Left lung (tissue), 4 donors: ENCODE measurements at regions not wholly inside any gene's neighbourhood (a gene's known extent, or its start where the extent isn't known, plus 50 kb on each side); places are given as distances from the start of the nearest gene placed in this dataset.
A peak's percentile ranks its signal among the peaks of the same experiment; 100 is the strongest.

ENCODE experiments used
- ATAC-seq: fragments of 200-7000 bp; cut with Tn5 transposase; one replicate; pipeline ENCODE4 v1.9.1; 2020; ENCODE audit warnings: moderate library complexity
- DNase-seq, 4 donors: peaks; one replicate each; pipeline ENCODE4 v3.0.0-alpha.2; 2013 to 2020
- H3K27ac ChIP-seq, 2 donors: fragments of 200-600 bp; sonication (generic) in 1 of 2; one replicate each; pipeline versions ENCODE4 v1.5.0 to v1.8.0; 2020 to 2021
- H3K27me3 ChIP-seq, 2 donors: fragments of 200-600 bp; sonication (generic) in 1 of 2; one replicate each; pipeline versions ENCODE4 v1.5.0 to v1.8.0; 2020 to 2021
- H3K36me3 ChIP-seq, 2 donors: fragments of 200-600 bp; sonication (generic) in 1 of 2; one replicate each; pipeline versions ENCODE4 v1.5.0 to v1.8.0; 2020 to 2021
- H3K4me1 ChIP-seq, 2 donors: fragments of 200-600 bp; one replicate each; pipeline ENCODE4 v1.8.0; 2021
- H3K4me3 ChIP-seq, 2 donors: fragments of 200-600 bp; sonication (generic) in 1 of 2; one replicate each; pipeline versions ENCODE4 v1.5.0 to v1.8.0; 2020 to 2021; ENCODE audit warnings: mild to moderate bottlenecking in 1 of 2
- H3K9me3 ChIP-seq, 2 donors: fragments of 200-600 bp; sonication (generic) in 1 of 2; one replicate each; pipeline versions ENCODE4 v1.5.0 to v1.8.0; 2020 to 2021
- CTCF ChIP-seq, 2 donors: fragments of 200-600 bp; sonication (generic) in 1 of 2; IDR thresholded peaks; one replicate each; pipeline versions ENCODE4 v1.5.0 to v1.8.0; 2021; ENCODE audit warnings: antibody characterized with exemption in 2 of 2
- intact Hi-C, 2 donors: fragments of 100-400 bp; cut with DNase I; formaldehyde crosslinking; loops; one replicate each; pipeline versions ENCODE4 v1.11.2 to v1.14.2; 2022
- donor health status: DM: no; HTN: yes; CAD: no.
- donor health status: DM: no; HTN: no; CAD: no.

- intact Hi-C loops: no loop called here
- H3K27me3 ChIP-seq: no peaks in the 10 kb centered on the region
- ATAC-seq (no peak), DNase-seq (no peak)
- no peak overlapping the region for H3K4me3 ChIP-seq
- H3K36me3 ChIP-seq: no peaks in the 10 kb centered on the region
- TF ChIP-seq CTCF (IDR thresholded peaks at IDR 0.05): no peak
- H3K9me3 ChIP-seq: no peaks in the 10 kb centered on the region
- no peak overlapping the region for H3K27ac ChIP-seq
- H3K4me1 ChIP-seq: no peaks in the 10 kb centered on the region
Measured at GRCh38 chr18:55105873-55106272, 146.6 kb upstream of the CCDC68 start.

- Histone ChIP-seq H3K4me1 (no peaks in the 10 kb centered on the region), H3K27me3 (no peaks in the 10 kb centered on the region), H3K9me3 (no peaks in the 10 kb centered on the region), H3K27ac (no peak overlapping the region), H3K4me3 (no peak overlapping the region), H3K36me3 (no peaks in the 10 kb centered on the region)
- ATAC-seq (no peak), DNase-seq (no peak)
- no peak for TF ChIP-seq CTCF (IDR thresholded peaks at IDR 0.05)
- intact Hi-C loops: no loop called here
Measured at GRCh38 chr18:55102958-55103456, 143.7 kb upstream of the CCDC68 start.

GRCh38 chr18:55102501-55102900, 143.2 kb upstream of the CCDC68 start:
- H3K4me1 ChIP-seq: no peaks in the 10 kb centered on the region
- H3K27me3 ChIP-seq: no peaks in the 10 kb centered on the region
- no peak overlapping the region for H3K27ac ChIP-seq
- no peaks in the 10 kb centered on the region for H3K9me3 ChIP-seq
- DNase-seq: peak in 1 of 4 donors; percentile 39
- intact Hi-C loops: no loop called here
- TF ChIP-seq CTCF (IDR thresholded peaks at IDR 0.05): no peak
- H3K4me3 ChIP-seq: no peak overlapping the region
- no peaks in the 10 kb centered on the region for H3K36me3 ChIP-seq
- ATAC-seq: peak; percentile 70

- DNase-seq (no peak), ATAC-seq (no peak)
- no peak overlapping the region for H3K4me3 ChIP-seq
- no peaks in the 10 kb centered on the region for H3K9me3 ChIP-seq
- no peak overlapping the region for H3K27ac ChIP-seq
- intact Hi-C loops: no loop called here
- TF ChIP-seq CTCF (IDR thresholded peaks at IDR 0.05): no peak
- H3K27me3 ChIP-seq: no peaks in the 10 kb centered on the region
- no peaks in the 10 kb centered on the region for H3K36me3 ChIP-seq
- H3K4me1 ChIP-seq: no peaks in the 10 kb centered on the region
Measured at GRCh38 chr18:55101458-55101824, 142.2 kb upstream of the CCDC68 start.

- intact Hi-C loops: no loop called here
- H3K27ac ChIP-seq: no peak overlapping the region
- H3K36me3 ChIP-seq: no peaks in the 10 kb centered on the region
- TF ChIP-seq CTCF (IDR thresholded peaks at IDR 0.05): no peak
- no peaks in the 10 kb centered on the region for H3K4me1 ChIP-seq
- H3K4me3 ChIP-seq: no peak overlapping the region
- DNase-seq (no peak), ATAC-seq (peak; percentile 52)
- H3K9me3 ChIP-seq: no peaks in the 10 kb centered on the region
- no peaks in the 10 kb centered on the region for H3K27me3 ChIP-seq
Measured at GRCh38 chr18:55100817-55101457, 141.7 kb upstream of the CCDC68 start.
